ENCODE measurements at regions not wholly inside any gene's neighbourhood (a gene's known extent, or its start where the extent isn't known, plus 50 kb on each side); places are given as distances from the start of the nearest gene placed in this dataset.
"Not testable (repeated sequence)": the region's sequence is repeated elsewhere in the genome, so short reads cannot be mapped to it uniquely, and the experiment has no call there.

GRCh38 chr11:21710809-21711208, 482.1 kb upstream of the ANO5 start:
- Histone ChIP-seq H3K27ac (no peak overlapping the region), H3K4me3 (no peak overlapping the region)
- no peak for TF ChIP-seq CTCF (IDR thresholded peaks at IDR 0.05)
- no peak for DNase-seq (ENCODE audit: low spot score)

GRCh38 chr11:21711341-21711740, 481.5 kb upstream of the ANO5 start:
- H3K4me3 ChIP-seq = no peak overlapping the region
- H3K27ac ChIP-seq = no peak overlapping the region
- no peak for TF ChIP-seq CTCF (IDR thresholded peaks at IDR 0.05)
- no peak for DNase-seq (ENCODE audit: low spot score)

- Histone ChIP-seq H3K4me3 (no peak overlapping the region), H3K27ac (no peak overlapping the region)
- no peak for TF ChIP-seq CTCF (IDR thresholded peaks at IDR 0.05)
- no peak for DNase-seq (ENCODE audit: low spot score)
These were observed 469.2 kb upstream of the ANO5 start for GRCh38 chr11:21723678-21724077.

GRCh38 chr11:21727102-21727501, 465.8 kb upstream of the ANO5 start:
- no peak for DNase-seq (ENCODE audit: low spot score)
- H3K4me3 ChIP-seq = no peak overlapping the region
- no peak overlapping the region for H3K27ac ChIP-seq
- TF ChIP-seq CTCF (IDR thresholded peaks at IDR 0.05) = no peak

GRCh38 chr11:21736404-21736803, 456.5 kb upstream of the ANO5 start:
- Histone ChIP-seq H3K27ac (no peak overlapping the region), H3K4me3 (no peak overlapping the region)
- no peak for DNase-seq (ENCODE audit: low spot score)
- no peak for TF ChIP-seq CTCF (IDR thresholded peaks at IDR 0.05)

GRCh38 chr11:21752475-21753243, 440.2 kb upstream of the ANO5 start:
- DNase-seq (ENCODE audit: low spot score); H3K4me3 ChIP-seq; H3K27ac ChIP-seq: not testable (repeated sequence)

GRCh38 chr11:21753244-21753767, 439.6 kb upstream of the ANO5 start:
- not testable (repeated sequence) for H3K4me3 ChIP-seq; H3K27ac ChIP-seq; DNase-seq (ENCODE audit: low spot score)

- DNase-seq (ENCODE audit: low spot score) = no peak
- TF ChIP-seq CTCF (IDR thresholded peaks at IDR 0.05) = no peak
- H3K4me3 ChIP-seq = no peak overlapping the region
- H3K27ac ChIP-seq = no peak overlapping the region
These were observed 431.9 kb upstream of the ANO5 start for GRCh38 chr11:21761000-21761399.
